ENCODE measurements at regions not wholly inside any gene's neighbourhood (a gene's known extent, or its start where the extent isn't known, plus 50 kb on each side); places are given as distances from the start of the nearest gene placed in this dataset.

GRCh38 chr18:22538426-22538825, 120.7 kb upstream of the CTAGE1 start:
- TF ChIP-seq, protein P1, sequence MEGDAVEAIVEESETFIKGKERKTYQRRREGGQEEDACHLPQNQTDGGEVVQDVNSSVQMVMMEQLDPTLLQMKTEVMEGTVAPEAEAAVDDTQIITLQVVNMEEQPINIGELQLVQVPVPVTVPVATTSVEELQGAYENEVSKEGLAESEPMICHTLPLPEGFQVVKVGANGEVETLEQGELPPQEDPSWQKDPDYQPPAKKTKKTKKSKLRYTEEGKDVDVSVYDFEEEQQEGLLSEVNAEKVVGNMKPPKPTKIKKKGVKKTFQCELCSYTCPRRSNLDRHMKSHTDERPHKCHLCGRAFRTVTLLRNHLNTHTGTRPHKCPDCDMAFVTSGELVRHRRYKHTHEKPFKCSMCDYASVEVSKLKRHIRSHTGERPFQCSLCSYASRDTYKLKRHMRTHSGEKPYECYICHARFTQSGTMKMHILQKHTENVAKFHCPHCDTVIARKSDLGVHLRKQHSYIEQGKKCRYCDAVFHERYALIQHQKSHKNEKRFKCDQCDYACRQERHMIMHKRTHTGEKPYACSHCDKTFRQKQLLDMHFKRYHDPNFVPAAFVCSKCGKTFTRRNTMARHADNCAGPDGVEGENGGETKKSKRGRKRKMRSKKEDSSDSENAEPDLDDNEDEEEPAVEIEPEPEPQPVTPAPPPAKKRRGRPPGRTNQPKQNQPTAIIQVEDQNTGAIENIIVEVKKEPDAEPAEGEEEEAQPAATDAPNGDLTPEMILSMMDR (IDR thresholded peaks at IDR 0.05) = no peak
- TF ChIP-seq EZH2 (IDR thresholded peaks at IDR 0.05) (no peak), EZH2phosphoT487 (IDR thresholded peaks at IDR 0.05) (no peak)
